NT2/D1 (cell line): ENCODE measurements at regions not wholly inside any gene's neighbourhood (a gene's known extent, or its start where the extent isn't known, plus 50 kb on each side); places are given as distances from the start of the nearest gene placed in this dataset.

ENCODE experiments used
- SUZ12 ChIP-seq: IDR thresholded peaks from 2 replicates; pipeline ENCODE4 v1.6.1; 2011; ENCODE audit not compliant: insufficient read length, insufficient read depth; ENCODE audit errors: extremely low read depth
- YY1 ChIP-seq: IDR thresholded peaks from 2 replicates; pipeline ENCODE4 v1.6.1; 2011; ENCODE audit not compliant: insufficient read length, insufficient read depth
- ZNF274 ChIP-seq: IDR thresholded peaks from 2 replicates; pipeline ENCODE4 v1.6.1; 2011; ENCODE audit warnings: mild to moderate bottlenecking, low read depth, low read length

DNA sequence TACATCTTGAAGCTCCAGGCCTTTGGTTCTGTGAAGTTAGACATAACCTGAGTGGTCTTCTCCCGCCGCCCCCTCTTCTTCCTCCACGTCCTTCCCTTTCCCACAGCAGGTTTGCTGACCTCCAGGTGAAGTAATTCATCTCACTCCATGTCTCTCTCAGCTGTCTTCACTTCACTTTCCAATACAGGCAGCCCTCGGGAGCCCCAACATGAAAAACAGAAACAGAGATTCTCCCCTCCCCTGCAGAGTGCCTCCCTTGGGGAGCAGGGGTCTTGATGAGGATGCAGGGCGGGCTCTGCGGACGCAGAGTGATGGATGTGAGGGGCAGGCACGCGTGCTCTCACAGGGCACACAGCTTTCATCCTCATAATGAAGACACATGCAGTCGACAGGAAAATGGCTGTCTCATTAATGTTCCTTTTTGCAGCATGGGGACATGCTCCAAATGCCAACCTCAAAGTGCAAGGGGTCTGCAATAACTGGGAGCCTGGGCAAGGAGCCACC, 95.6 kb downstream of the GPAM start:
- TF ChIP-seq SUZ12 (no peak), ZNF274 (no peak), YY1 (no peak)
